HEK293 (cell line): ENCODE measurements at regions not wholly inside any gene's neighbourhood (a gene's known extent, or its start where the extent isn't known, plus 50 kb on each side); places are given as distances from the start of the nearest gene placed in this dataset.

Experiments
- CTCF ChIA-PET: fragments of 350-600 bp; formaldehyde crosslinking; extraction: SDS; loops from one replicate; lab custom pipeline; 2021; ENCODE audit warnings: antibody characterized with exemption; lab: Yijun Ruan, JAX
- POLR2A ChIA-PET: fragments of 300-600 bp; formaldehyde crosslinking; extraction: SDS; loops from one replicate; lab custom pipeline; 2020; ENCODE audit warnings: antibody characterized with exemption, inconsistent platforms; lab: Yijun Ruan, JAX
- H3K27ac ChIP-seq: fragments of 200-500 bp; sonication (Bioruptor generic); 2 replicates; pipeline ENCODE4 v1.5.1; 2014; ENCODE audit warnings: low read depth, low read length, control low read depth, inconsistent platforms; ENCODE audit errors: extremely low read depth
- H3K36me3 ChIP-seq, 2 experiments: fragments of 200-500 bp in 1 of 2; sonication (Bioruptor generic) in 1 of 2; 1 replicate in 1 of 2; 2 replicates in 1 of 2; pipeline ENCODE4 v1.5.1; 2014 to 2017; ENCODE audit warnings: inconsistent platforms in 2 of 2, low read length in 2 of 2; ENCODE audit not compliant: control insufficient read depth in 2 of 2, insufficient read depth in 1 of 2
- H3K4me1 ChIP-seq: fragments of 200-500 bp; sonication (Bioruptor generic); 2 replicates; pipeline ENCODE4 v1.5.1; 2014; ENCODE audit warnings: mild to moderate bottlenecking, low read length, inconsistent platforms; ENCODE audit not compliant: control insufficient read depth, insufficient read depth
- H3K4me3 ChIP-seq: 2 replicates; pipeline ENCODE4 v1.5.1; 2011; ENCODE audit warnings: low read depth, mild to moderate bottlenecking, control low read depth, low read length, moderate library complexity
- H3K9me3 ChIP-seq: fragments of 200-500 bp; sonication (Bioruptor generic); 2 replicates; pipeline ENCODE4 v1.5.1; 2014; ENCODE audit warnings: low read depth, low read length, inconsistent platforms; ENCODE audit not compliant: control insufficient read depth, insufficient read depth
- BCL6B ChIP-seq: fragments of 450-650 bp; formaldehyde crosslinking; IDR thresholded peaks from 2 replicates; pipeline ENCODE4 v1.5.1; 2017; ENCODE audit warnings: missing biosample characterization, missing genetic modification characterization
- KLF1 ChIP-seq: fragments of 450-650 bp; formaldehyde crosslinking; IDR thresholded peaks from 2 replicates; pipeline ENCODE4 v1.5.1; 2016; ENCODE audit warnings: missing biosample characterization, missing genetic modification characterization
- MEIS1 ChIP-seq: sonication (generic); formaldehyde crosslinking; IDR thresholded peaks from 2 replicates; pipeline ENCODE4 v1.8.1; 2022; ENCODE audit warnings: missing genetic modification reagents, mild to moderate bottlenecking, borderline replicate concordance
- PRDM4 ChIP-seq: fragments of 450-650 bp; formaldehyde crosslinking; IDR thresholded peaks from 2 replicates; pipeline ENCODE4 v1.5.1; 2017; ENCODE audit warnings: missing biosample characterization, missing genetic modification characterization
- TCF7L2 ChIP-seq: IDR thresholded peaks from 2 replicates; pipeline ENCODE4 v1.6.1; 2011; ENCODE audit warnings: low read depth, mild to moderate bottlenecking, inconsistent platforms, low read length, moderate library complexity, borderline replicate concordance
- ZBTB26 ChIP-seq: fragments of 450-650 bp; formaldehyde crosslinking; optimal IDR thresholded peaks from 2 replicates; pipeline ENCODE3; 2016; ENCODE audit warnings: missing biosample characterization, mild to moderate bottlenecking, missing genetic modification characterization
- ZIC2 ChIP-seq: fragments of 450-650 bp; formaldehyde crosslinking; IDR thresholded peaks from 2 replicates; pipeline ENCODE4 v1.5.1; 2016; ENCODE audit warnings: missing biosample characterization, missing genetic modification characterization
- ZNF146 ChIP-seq: fragments of 450-650 bp; formaldehyde crosslinking; IDR thresholded peaks from 2 replicates; pipeline ENCODE4 v1.5.1; 2016; ENCODE audit warnings: missing biosample characterization, missing genetic modification characterization
- ZNF211 ChIP-seq: fragments of 450-650 bp; formaldehyde crosslinking; IDR thresholded peaks from 2 replicates; pipeline ENCODE4 v1.5.1; 2016; ENCODE audit warnings: low read depth, missing biosample characterization, missing genetic modification characterization
- ZNF37A ChIP-seq: fragments of 450-650 bp; IDR thresholded peaks from 2 replicates; pipeline ENCODE4 v1.5.1; 2018; ENCODE audit warnings: missing biosample characterization, missing genetic modification characterization
- ZNF501 ChIP-seq: fragments of 450-650 bp; formaldehyde crosslinking; IDR thresholded peaks from 2 replicates; pipeline ENCODE4 v1.5.1; 2016; ENCODE audit warnings: missing biosample characterization, missing genetic modification characterization
- ZNF510 ChIP-seq: fragments of 450-650 bp; formaldehyde crosslinking; IDR thresholded peaks from 2 replicates; pipeline ENCODE4 v1.5.1; 2018; ENCODE audit warnings: mild to moderate bottlenecking, missing genetic modification characterization, missing biosample characterization; ENCODE audit not compliant: insufficient replicate concordance
- ZNF529 ChIP-seq: fragments of 450-650 bp; formaldehyde crosslinking; IDR thresholded peaks from 2 replicates; pipeline ENCODE4 v1.5.1; 2017; ENCODE audit warnings: missing genetic modification characterization, missing biosample characterization; ENCODE audit not compliant: insufficient replicate concordance
- ZNF600 ChIP-seq: fragments of 450-650 bp; formaldehyde crosslinking; IDR thresholded peaks from 2 replicates; pipeline ENCODE4 v1.5.1; 2016; ENCODE audit warnings: missing biosample characterization, missing genetic modification characterization
- ZNF626 ChIP-seq: fragments of 450-650 bp; sonication (Bioruptor Pico); formaldehyde crosslinking; IDR thresholded peaks from 2 replicates; pipeline ENCODE4 v1.5.1; 2018; ENCODE audit warnings: missing biosample characterization, missing genetic modification characterization, inconsistent platforms
- ZNF670 ChIP-seq: fragments of 450-650 bp; formaldehyde crosslinking; IDR thresholded peaks from 2 replicates; pipeline ENCODE4 v1.5.1; 2016; ENCODE audit warnings: missing biosample characterization, missing genetic modification characterization, low read depth
- TF ChIP-seq, protein P1 (sequence below): fragments of 450-650 bp; formaldehyde crosslinking; IDR thresholded peaks from 2 replicates; pipeline ENCODE4 v1.5.0; 2017; ENCODE audit warnings: missing biosample characterization, missing genetic modification characterization, borderline replicate concordance
- TF ChIP-seq, protein P2 (sequence below): fragments of 450-650 bp; formaldehyde crosslinking; conservative IDR thresholded peaks from 2 replicates; pipeline ENCODE4 v1.5.1; 2016; ENCODE audit warnings: low read depth, missing biosample characterization, missing genetic modification characterization
- TF ChIP-seq, protein P3 (sequence below): fragments of 450-650 bp; formaldehyde crosslinking; IDR thresholded peaks from 2 replicates; pipeline ENCODE4 v1.5.1; 2016; ENCODE audit warnings: missing biosample characterization, missing genetic modification characterization

DNA sequence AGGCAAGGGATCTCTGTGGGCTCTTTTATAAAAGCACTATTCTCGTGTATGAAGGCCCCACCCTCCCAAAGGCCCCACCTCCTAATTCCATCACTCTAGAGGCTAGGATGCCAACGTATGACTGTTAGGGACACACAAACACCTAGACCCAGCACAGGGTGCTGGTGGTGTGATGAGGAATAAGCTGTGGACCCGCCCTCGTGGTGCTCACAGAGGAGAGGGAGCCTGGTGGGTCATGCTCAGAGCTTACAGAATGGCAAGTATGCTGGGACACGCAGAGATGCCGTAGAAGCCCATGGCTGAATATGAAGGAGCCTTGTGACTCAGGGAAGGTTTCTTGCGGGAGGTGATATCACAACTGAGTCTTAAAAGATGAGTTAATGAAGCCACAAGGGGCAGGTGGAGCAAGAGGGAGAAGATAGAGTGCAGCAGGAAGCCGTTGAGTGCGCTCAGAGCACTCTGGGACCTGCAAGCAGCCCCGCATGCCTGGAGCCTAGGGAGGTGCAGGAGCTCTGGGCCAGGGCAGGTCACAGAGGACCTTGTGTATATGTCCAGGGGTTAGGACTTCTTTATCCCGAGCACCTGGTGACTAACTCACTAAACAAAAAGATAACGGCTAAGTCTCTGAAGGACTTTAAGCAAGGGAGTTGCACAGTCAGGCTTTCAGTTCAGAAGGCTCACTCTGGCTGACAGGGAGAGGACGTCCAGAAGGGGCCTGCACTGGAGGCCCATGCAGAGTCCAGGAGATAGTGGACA, 160.9 kb downstream of the TRIM29 start (continued):
- TF ChIP-seq, protein P1, sequence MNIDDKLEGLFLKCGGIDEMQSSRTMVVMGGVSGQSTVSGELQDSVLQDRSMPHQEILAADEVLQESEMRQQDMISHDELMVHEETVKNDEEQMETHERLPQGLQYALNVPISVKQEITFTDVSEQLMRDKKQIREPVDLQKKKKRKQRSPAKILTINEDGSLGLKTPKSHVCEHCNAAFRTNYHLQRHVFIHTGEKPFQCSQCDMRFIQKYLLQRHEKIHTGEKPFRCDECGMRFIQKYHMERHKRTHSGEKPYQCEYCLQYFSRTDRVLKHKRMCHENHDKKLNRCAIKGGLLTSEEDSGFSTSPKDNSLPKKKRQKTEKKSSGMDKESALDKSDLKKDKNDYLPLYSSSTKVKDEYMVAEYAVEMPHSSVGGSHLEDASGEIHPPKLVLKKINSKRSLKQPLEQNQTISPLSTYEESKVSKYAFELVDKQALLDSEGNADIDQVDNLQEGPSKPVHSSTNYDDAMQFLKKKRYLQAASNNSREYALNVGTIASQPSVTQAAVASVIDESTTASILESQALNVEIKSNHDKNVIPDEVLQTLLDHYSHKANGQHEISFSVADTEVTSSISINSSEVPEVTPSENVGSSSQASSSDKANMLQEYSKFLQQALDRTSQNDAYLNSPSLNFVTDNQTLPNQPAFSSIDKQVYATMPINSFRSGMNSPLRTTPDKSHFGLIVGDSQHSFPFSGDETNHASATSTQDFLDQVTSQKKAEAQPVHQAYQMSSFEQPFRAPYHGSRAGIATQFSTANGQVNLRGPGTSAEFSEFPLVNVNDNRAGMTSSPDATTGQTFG (tag by site-specific recombination), result no peak
- TF ChIP-seq KLF1 (tag by site-specific recombination) (no peak), ZNF626 (no peak), ZNF146 (no peak), PRDM4 (tag by site-specific recombination) (no peak), MEIS1 (CRISPR knock-in tag) (no peak), TCF7L2 (no peak)

DNA sequence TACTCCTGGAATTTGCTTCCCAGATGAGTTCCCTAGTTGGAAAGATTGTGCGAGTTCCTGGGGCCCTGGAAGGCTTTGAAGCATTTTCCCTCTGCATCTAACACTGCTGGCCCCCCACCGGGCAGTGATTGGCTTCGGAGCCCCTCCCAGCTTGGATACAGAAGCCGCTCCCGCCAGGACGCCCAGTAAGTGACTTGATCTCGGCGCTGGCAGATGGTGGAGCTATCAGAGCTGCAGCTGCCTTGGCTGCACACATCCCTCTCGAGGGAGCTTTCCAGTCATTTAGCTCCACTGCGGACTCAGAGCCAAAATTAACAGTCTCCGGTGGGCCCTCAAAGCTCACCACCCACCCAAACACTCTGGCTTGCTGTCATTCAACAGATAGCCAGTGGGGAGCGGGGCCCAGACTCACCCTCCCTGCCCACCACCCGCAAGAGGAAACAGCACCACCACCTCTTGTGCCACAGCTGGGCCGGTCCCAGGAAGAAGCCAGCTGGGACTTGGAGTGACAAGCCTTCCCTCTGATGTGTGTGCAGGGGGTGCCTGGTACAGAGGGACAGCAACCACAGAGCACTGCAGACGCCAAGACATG, 162.3 kb downstream of the TRIM29 start:
- ChIA-PET POLR2A (no interaction called here), CTCF (no interaction called here)
- no peak overlapping the region for H3K27ac ChIP-seq
- H3K4me1 ChIP-seq, result no peaks in the 10 kb centered on the region
- H3K4me3 ChIP-seq, result no peak overlapping the region
- no peaks in the 10 kb centered on the region for H3K9me3 ChIP-seq
- no peaks in the 10 kb centered on the region for H3K36me3 ChIP-seq
- TF ChIP-seq, protein P2, sequence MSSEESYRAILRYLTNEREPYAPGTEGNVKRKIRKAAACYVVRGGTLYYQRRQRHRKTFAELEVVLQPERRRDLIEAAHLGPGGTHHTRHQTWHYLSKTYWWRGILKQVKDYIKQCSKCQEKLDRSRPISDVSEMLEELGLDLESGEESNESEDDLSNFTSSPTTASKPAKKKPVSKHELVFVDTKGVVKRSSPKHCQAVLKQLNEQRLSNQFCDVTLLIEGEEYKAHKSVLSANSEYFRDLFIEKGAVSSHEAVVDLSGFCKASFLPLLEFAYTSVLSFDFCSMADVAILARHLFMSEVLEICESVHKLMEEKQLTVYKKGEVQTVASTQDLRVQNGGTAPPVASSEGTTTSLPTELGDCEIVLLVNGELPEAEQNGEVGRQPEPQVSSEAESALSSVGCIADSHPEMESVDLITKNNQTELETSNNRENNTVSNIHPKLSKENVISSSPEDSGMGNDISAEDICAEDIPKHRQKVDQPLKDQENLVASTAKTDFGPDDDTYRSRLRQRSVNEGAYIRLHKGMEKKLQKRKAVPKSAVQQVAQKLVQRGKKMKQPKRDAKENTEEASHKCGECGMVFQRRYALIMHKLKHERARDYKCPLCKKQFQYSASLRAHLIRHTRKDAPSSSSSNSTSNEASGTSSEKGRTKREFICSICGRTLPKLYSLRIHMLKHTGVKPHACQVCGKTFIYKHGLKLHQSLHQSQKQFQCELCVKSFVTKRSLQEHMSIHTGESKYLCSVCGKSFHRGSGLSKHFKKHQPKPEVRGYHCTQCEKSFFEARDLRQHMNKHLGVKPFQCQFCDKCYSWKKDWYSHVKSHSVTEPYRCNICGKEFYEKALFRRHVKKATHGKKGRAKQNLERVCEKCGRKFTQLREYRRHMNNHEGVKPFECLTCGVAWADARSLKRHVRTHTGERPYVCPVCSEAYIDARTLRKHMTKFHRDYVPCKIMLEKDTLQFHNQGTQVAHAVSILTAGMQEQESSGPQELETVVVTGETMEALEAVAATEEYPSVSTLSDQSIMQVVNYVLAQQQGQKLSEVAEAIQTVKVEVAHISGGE (tag by site-specific recombination), result no peak
- peak; percentile 49 for TF ChIP-seq ZIC2 (tag by site-specific recombination)

DNA sequence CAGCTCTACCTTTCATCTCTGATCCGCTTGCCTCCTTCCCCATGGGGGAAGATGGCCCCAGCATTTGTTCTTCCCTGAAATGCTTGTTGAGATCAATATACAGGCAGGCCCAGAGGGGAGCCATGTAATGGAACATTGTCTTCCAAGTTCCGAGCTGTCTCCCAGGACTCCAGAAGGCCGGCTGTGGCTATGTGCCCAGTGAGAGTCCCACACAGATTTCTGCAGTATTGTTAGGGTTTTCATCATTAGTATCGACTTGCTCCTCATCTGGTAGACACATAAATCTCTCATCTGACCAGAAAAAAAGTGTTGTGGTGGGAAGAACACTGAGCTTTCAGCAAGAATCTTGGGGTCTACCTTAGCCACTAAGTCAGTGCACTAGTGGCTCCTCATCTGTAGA, 163.4 kb downstream of the TRIM29 start:
- Histone ChIP-seq H3K27ac (no peak overlapping the region), H3K4me3 (no peak overlapping the region), H3K36me3 (no peaks in the 10 kb centered on the region), H3K4me1 (no peaks in the 10 kb centered on the region), H3K9me3 (no peaks in the 10 kb centered on the region)
- ChIA-PET POLR2A (no interaction called here), CTCF (no interaction called here)
- TF ChIP-seq ZNF670 (tag by site-specific recombination), result no peak
- TF ChIP-seq ZNF510 (tag by site-specific recombination), result no peak
- no peak for TF ChIP-seq ZBTB26
- TF ChIP-seq ZNF529 (tag by site-specific recombination), result no peak
- TF ChIP-seq, protein P3, sequence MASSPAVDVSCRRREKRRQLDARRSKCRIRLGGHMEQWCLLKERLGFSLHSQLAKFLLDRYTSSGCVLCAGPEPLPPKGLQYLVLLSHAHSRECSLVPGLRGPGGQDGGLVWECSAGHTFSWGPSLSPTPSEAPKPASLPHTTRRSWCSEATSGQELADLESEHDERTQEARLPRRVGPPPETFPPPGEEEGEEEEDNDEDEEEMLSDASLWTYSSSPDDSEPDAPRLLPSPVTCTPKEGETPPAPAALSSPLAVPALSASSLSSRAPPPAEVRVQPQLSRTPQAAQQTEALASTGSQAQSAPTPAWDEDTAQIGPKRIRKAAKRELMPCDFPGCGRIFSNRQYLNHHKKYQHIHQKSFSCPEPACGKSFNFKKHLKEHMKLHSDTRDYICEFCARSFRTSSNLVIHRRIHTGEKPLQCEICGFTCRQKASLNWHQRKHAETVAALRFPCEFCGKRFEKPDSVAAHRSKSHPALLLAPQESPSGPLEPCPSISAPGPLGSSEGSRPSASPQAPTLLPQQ, result no peak
- TF ChIP-seq ZNF37A, result no peak
- no peak for TF ChIP-seq ZNF211 (tag by site-specific recombination)
- no peak for TF ChIP-seq ZNF600 (tag by site-specific recombination)
- TF ChIP-seq ZNF501, result no peak
- no peak for TF ChIP-seq BCL6B
